NCI-H2227 treated with DMSO at 0.1 percent for 48 hours (cell line): ENCODE measurements at regions not wholly inside any gene's neighbourhood (a gene's known extent, or its start where the extent isn't known, plus 50 kb on each side); places are given as distances from the start of the nearest gene placed in this dataset.
"Not testable (repeated sequence)": the region's sequence is repeated elsewhere in the genome, so short reads cannot be mapped to it uniquely, and the experiment has no call there.

Experiments used
- DNase-seq: peaks from one replicate; lab custom pipeline; 2025; lab: John Stamatoyannopoulos, UW

DNA sequence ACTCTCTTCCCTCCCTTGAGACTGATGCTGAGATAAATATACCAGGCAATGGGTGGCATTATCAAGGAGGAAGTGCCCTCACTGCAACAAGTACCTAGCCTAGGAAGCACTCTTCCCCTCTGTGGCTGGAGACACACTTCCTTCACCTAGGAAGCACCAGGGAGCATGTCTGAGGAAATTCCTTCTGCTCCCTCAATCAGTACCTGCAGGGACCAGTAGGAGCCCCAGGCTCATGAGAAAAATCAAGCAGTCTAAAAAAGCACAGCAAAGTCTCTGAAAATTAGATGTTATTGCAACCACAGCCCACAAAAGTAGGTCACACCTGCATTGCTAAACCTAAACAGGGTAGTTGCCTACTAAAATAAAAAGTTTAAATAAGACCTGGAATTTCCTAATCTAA, 78.2 kb upstream of the TRPM1 start:
- DNase-seq, result no peak

DNA sequence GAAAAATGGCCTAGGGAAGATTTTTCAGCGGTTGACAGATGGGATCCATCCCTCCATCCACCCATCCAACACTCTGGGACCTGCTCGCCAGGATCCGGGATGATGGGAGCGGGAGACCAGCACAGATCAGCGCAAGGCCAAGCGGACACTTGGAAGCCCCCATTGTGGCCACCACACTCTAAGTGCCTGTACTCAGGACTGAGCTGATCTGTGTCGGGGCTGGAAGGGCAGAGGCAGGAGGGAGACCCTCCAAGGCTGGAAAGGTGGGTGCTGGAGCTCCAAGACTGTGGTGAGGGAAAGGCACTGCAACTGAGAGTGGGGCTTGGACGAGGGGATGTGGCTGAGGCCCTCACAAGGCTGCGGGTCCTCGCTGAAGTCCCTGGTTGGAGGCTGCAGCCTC, 91.8 kb upstream of the TRPM1 start:
- no peak for DNase-seq

DNA sequence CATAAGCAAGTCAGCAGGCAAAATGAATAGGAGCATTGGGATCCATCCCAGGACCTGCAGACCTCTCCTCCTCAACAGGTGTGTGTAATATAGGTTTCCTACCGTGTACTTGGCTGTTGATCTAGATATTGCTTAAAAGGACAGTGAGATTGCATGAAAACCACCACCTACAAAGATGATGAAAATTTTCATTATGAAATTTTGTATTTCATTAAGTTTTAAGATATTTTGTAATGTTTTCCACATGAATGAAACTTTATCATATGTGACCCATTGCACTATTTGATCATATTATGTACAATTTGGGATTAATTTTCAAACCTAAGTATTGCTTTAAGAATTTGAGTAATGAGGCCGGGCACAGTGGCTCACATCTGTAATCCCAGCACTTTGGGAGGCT, 94.3 kb upstream of the TRPM1 start:
- no peak for DNase-seq

DNA sequence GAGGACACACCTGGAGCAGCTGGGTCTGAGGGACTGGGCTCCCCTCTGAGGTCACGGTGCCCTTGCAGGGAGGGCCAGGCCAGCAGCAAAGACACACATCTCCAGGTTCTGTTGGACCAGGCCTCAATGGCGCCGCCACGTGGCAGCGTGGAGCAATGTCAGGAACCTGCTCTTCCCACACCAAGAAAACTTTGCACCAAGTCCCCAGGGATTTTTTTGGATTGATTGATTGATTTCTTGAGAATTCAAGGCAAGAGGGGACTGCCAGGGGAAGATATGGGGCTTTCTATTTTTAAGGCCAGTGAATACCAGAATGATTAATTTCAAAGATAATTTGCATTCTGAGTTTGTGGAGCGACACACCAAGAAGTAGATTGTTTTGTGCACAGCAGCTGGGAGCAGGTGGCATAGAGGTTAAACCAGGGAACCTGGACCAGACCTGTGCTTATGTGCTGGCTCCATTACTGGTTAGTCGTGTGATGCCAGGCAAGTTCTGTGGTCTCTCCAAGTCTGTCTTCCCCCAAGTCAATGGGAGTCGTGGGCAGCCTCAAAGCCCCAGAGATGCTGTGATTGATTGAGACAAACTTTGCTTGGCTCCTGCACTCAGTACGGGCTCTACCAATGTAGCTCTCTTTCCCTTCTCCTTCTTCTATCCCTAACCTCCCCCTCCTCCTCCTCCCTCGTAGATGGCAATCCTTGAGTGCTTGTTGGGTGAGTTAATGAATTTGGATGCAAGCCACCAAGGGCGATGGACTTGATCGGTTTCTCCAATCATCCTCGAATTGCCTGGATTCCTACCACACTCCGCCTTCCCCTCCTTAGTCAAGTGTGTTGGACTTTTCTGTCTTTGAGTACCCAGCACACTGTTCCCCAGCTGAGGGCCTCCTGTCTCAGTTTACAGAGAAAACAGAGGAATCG, 96.2 kb upstream of the TRPM1 start:
- no peak for DNase-seq

DNA sequence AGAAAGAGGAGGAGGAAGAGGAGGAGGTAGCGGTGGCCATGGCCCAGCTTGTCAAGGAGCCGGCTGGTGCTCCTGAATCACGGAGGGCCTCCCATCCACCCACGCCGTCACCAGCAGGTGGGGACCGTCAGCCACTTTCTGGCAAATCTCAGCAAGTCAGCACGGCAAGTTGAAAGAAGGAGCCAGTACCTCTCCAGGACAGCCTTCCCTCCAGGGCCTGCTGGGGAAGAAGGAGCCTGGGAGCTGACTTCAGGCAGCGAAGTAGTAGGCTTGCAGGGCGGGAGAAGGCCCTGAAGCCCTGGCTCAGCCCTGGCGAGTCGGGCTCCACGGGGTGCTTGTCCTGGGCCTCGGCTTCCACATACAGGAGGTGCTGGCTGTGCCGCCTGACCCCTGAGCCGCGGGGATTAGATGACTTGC, 99.2 kb upstream of the TRPM1 start:
- DNase-seq, result no peak

DNA sequence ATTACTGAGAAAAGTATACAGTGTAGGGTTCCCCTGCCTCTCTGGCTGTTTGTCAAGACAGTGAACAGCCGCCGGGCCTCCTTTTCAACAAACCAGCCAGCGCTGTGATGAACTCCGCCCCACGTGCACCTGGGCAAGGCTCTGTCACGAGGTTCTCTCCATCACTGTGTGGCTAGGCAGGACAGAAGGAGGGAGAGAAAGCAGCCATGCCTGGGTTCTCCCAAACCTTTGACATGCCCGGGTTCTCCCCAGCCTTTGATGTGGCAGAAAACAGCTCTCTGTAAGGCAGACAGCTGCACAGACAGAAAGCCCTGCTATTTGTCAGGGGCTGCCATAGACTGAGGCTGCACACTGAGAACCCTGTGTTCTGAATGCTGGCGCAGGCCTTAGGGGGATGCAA, 101.4 kb upstream of the TRPM1 start:
- DNase-seq, result no peak

DNA sequence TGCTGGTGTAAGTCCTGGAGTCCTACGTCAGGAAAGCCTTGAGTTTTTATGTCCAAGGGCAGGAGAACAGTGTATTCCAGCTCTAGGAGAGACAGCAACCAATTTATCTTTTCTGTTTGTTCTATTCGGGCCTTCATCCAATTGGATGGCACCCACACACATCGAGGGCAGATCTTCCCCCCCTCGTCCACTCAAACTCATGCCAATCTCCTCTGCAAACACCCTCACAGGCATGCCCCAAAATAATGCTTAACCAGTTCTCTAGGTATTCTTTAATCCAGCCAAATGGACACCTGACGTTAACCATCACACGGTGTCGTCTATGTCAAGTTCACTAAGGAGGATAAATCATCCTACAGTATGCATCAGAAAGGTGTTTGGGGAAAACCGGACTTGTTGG, 102.5 kb upstream of the TRPM1 start:
- DNase-seq, result no peak

DNA sequence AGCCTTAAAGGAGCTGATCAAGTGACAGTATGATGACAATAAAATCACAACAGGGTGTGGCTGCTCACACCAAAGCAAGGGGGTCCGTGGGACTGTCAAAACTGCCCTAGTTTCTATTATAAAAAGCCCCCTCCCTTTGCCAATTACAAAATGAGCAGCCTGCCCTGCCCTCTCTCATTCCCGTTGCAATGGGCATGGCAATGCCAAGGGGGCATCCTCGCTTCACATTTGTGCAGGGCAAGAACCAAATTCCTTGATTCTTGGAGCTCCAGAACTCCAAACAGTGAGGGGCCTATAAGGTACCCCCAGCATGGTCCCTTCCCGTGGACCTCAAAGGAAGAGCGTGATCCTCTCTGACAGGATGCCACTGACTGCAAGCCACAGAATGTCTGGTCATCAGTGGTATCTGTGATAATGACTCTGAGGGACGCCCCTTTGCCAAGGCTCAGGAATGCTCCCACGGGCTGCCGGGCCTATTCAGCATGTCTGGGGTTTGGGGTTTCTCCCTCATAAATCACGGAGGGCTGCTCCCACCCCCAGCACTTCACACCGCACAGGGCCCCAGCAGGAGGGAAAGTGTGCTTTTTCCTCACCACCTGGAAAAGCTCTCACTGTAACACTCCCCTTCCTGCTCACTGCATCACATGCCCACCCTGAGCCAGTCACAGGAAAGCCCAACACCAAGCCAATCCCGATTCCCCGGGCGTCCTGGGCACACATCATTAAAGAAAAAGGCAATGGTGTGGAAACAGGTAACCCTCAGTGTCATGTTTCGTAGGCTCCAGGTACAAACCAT, 105.1 kb upstream of the TRPM1 start:
- DNase-seq, result no peak

DNA sequence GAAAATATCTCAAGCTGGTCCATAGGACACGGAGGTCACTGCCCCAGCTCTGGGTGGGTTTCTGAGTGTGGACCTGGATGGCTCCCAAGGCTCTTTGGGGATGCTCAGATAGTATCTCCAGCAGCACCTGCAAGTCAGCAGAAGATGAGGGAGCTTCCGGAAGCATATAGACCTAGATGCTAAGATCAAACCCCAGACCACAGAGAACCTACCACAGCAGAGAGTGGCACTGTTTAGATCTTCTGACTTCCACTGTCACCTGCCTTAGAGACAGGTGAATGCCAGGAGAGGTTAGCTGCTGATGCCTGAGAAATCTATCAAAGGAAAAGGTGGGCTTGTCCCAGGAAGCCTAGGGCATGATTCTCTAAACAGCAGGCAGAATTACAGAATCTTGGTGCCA, 105.7 kb upstream of the TRPM1 start:
- DNase-seq, result no peak

DNA sequence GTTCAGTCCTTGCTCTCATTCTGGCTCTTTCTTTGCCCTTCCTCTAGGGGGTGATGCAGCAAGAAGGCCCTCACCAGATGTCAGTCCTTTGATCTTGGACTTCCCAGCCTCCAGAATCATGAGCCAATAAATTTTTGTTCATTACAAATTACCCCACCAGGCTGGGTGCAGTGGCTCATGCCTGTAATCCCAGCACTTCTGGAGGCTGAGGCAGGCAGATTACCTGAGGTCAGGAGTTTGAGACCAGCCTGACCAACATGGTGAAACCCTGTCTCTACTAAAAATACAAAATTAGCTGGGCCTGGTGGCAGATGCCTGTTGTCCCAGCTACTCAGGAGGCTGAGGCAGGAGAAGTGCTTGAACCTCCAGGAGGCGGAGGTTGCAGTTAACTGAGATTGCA, 106.3 kb upstream of the TRPM1 start:
- DNase-seq, result not testable (repeated sequence)

DNA sequence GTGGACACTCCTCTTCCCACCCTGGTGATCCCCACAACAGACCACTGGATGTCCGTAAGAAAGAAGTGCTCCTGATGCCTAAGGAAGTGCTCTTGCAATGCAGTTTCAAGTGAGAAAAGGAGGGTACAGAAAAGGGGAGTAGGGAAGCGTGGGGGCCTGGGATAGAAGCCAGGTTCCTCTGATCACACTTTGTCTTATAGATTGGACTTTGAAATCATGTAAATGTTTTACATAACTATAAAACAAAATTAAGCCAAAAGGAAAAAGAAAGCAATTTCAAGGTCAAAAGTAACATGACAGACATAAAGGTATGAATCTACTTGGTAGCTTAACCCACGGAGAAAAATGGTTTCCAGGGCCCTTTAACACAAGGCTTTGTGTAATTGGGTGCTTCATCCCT, 107.3 kb upstream of the TRPM1 start:
- DNase-seq, result no peak

DNA sequence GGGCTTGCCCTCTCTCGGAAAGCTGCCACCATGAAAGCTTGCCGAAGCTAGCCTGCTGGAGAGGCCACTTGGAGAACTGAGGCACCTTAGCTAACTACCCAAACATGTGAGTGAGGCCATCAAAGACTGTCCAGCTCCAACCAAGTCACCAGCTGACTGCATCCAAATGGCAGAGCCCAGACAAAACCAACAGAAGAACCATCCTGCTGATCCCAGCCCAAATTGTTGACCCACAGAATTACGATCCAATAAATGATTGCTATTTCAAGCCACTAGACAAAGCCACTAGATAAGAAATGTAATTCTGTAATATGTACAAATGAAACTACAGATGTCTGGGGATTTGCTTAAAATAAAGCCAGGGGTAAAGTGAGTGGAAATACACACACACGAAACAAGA, 109.8 kb upstream of the TRPM1 start:
- DNase-seq, result no peak

DNA sequence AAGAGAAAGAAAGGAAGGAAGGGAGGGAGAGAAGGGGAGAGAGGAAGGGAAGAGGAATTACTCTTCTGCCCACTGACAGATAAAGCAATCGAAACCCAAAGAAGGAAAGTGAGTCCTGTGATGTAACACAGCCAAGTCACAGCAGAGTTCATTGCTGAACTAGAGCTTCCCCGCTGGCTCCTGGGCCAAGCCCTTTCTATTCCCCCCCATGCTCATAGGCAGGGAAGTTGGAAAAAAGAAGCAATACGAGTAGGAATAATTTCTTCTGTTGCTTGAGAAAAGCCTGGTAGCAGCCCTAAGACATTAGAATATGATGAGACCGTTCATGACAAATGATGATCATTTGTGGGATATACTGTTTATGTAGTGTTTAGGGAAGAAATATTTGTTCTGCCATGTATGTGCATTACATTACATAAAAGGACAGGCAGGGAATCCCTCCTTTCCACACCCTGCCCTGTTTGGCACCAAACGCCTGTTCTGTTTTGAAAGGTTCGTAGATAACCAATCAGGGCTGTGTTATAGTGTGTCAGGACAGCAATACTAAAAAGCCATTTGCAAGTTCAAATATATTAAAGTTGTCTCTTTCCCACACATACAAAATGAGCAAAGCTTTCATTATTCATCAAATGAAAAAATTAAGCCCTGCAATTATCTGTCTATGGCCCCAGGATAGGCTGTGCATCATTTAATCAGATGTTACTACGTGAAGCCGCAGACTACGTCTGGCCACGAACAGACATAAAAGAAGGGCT, 111.0 kb upstream of the TRPM1 start:
- no peak for DNase-seq

DNA sequence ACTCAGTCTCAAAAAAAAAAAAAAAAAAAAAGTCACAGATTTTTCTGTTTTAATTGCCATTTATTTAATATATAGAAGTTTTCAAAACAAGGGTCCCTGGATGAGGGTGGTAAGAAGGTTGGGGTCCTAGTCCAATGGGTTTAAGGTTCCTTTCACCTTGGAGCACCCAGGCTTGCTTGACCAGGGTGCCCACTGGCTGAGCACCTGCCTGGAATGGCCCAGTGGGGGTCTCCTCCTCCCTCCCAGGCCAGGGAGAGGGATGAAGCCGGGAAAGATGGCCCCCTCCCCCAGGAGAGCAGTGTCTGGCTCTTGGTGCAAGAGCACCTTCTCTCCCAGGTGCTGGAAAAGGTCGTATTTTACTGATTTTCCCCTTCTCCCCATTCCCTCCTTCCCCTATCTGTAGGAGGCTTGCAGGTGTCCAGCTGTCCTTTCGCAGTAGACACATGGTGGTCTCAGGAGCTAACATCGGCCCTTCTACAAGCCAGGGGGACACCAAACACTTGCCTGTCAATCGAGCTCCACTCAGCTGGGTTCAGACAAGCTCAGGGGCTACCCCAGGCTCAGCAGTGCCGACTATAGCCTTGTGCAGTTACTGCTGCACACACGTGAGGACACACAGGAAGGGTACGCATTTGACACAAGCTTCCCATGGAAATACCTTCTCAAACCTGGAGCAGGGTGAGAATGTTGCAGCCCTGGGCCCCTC, 112.3 kb upstream of the KLF13 start:
- no peak for DNase-seq

DNA sequence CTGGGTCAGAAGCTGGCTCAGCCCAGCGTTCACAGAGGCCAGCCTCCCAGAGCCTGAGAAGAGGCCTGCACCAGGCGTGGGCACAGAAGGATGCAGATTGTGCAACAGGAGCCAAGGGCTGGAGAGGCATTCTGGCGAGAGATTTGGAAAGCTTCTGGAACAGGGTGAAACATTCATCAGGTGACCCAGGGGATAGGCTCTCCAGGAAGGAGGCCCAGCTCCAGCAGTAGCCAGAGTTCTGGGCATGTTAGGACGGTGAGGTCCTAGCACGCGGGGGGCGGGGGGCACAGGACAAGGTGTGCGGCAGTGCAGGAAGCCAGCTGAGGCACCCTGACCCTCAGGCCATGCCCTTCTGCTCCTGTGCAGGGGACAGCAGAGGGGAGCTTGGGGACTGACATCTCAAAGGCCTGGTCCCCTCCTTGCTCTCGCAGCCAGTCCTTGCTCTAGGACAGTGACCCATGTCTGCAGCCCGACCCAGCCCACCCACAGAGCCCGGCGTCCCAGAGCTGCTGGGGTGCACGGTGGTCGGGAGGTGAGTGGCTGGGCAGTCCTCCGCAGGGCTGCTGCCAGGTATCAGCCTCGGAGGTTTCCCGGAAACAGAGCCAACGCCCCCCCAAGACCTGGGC, 111.7 kb upstream of the KLF13 start:
- DNase-seq, result no peak

DNA sequence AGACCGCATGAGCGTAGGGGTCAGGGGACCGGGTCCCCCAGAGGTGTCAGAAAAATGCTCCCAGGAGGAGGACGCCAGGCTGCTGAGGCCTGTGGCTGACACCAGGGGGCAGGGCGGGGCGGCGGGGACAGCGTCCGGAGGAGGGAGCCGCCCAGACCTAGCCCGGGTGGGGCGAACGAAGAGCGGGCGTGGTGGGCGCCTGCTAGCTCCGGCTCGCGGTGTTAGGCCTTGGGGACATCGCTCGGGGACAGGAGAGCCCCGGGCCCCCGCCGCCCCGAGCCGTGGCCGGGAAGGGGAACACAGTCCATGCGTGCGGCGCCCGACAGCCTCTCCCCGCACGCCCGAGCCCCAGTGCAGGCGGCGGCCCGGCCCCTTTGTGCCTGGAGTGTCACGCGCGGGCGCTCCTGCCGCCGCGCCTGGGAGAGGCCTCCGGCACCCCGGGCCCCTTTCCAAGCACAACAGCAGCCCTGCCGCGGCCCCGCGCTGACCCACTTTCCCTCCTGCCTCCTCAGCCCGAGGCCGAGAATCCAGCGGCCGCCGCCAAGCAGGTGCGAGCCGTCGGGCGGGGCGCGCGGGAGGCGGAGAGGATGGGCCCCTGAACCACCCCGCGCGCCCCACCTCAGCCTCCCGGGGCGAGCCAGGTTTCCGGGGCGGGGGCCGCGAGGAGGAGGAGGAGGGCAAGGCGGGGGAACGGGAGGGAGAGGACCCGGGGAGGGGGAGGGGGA, 111.0 kb upstream of the KLF13 start:
- peak; percentile 55 for DNase-seq

DNA sequence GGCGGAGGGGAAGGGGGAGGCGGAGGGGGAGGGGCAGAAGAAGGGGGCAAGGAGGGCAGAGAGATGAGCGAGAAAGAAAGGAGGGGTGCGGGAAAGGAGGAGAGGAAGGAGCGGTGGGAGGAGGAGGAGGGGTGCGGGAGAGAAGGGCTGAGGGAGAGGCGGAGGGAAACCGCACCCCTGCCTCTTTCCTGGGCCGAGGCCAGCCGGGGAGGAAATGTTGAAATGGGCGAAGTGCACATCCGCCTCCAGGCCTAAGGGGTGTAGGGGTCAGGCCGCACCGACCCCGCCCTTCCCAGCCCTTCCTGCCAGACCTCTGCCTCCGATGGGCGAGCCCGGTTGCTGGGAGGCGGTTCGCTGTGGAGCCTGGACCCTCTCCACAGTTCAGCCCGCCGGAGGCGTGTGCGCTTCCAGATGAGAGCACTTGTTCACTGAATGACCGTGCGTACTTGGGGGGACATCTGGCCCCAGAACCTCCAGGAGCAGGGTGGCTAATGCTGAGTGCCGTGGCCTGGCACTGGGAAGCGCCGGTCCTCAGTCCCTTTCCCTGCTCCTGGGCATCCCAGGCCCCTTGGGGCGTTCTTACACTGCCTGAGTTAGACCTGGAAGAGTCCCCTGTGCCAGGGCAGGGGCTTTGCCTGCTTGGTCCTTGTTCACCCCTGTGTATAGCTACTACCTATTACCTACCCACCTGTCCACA, 110.3 kb upstream of the KLF13 start:
- peak; percentile 35 for DNase-seq

DNA sequence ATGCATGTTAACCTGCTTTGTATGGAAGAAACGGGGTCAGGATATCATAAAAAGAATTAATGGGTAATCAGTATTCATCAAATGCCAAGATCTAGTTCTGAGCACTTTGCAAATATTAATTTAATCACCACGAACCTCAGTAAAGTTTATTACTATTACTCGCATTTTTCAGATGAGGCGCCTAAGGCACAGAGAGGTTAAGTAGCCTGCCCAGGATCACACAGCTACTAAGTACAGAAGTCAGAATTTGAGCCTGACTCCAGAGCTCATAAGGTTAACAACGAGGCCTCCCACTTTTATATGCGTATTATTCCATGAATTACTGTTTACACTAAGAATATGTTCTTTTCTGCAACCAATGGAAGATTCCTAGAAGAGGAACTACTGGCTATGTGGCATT, 109.6 kb upstream of the KLF13 start:
- DNase-seq, result no peak

DNA sequence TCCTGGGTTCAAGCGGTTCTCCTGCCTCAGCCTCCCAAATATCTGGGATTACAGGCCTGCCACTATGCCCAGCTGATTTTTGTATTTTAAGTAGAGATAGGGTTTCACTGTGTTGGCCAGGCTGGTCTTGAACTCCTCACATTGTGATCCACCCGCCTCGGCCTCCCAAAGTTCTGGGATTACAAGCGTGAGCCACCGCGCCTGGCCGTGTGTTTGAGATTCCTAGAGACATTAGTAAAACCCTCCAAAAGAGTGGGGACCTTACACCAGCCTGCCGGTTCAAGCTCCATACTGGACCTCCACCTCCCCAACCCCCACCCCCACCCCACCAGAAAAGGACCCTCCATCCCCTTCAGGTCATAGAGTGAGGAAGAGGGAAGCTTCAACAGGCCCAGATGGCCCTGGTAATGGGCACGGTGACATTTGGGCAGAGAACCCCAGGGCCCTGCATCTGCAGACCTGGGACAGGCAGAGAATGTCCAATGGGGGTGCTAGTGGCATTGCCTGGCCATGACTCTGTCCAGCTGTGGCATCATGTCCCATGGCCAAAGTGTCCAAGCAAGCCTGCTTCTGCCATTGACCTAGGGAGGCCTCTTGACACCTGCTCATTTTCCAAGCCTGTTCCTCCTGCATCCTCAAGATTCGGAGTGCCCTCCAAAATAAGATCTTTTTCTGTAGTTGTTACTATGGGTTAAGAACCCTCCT, 108.9 kb upstream of the KLF13 start:
- DNase-seq, result no peak

DNA sequence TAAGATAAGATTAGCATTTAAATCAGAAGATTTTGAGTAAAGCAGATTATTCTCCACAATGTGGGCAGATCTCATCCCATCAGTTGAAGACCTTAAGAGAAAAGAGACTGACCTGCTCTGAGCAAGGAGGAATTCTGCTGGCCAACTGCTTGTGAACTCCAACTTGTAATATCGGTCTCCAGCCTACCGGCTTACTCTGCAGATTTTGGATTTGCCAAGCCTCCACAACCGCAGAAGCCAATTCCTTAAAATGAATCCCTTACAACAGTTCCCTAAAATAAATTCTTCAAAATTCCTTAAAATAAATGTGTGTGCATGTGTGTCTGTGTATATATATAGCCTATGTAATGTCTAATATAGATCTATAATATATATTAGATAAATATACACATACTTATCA, 107.4 kb upstream of the KLF13 start:
- no peak for DNase-seq
